Breast epithelium (tissue), 4 donors: ENCODE measurements at regions not wholly inside any gene's neighbourhood (a gene's known extent, or its start where the extent isn't known, plus 50 kb on each side); places are given as distances from the start of the nearest gene placed in this dataset.

Experiments used
- DNase-seq, 2 donors: peaks; one replicate each; pipeline ENCODE4 v3.0.0-alpha.2; 2019; ENCODE audit warnings: low spot score in 2 of 2
- H3K27ac ChIP-seq, 2 donors: fragments of 200-600 bp; sonication (generic) in 1 of 2; one replicate each; pipeline ENCODE4 v1.5.1; 2016 to 2019; ENCODE audit warnings: mild to moderate bottlenecking in 1 of 2
- H3K27me3 ChIP-seq, 2 donors: fragments of 200-600 bp; sonication (generic) in 1 of 2; one replicate each; pipeline versions ENCODE4 v1.5.1 to v1.6.0; 2017 to 2019; ENCODE audit warnings: control low read depth in 1 of 2, mild to moderate bottlenecking in 1 of 2
- H3K36me3 ChIP-seq: fragments of 200-600 bp; one replicate; pipeline ENCODE4 v1.5.1; 2019
- H3K4me1 ChIP-seq, 2 donors: fragments of 200-600 bp; sonication (generic); one replicate each; pipeline ENCODE4 v1.5.1; 2016 to 2019; ENCODE audit warnings: control low read depth in 1 of 2
- H3K4me3 ChIP-seq, 3 donors: fragments of 200-600 bp; sonication (generic); 1 replicate in 2 of 3; 2 replicates in 1 of 3; pipeline ENCODE4 v1.5.1; 2016 to 2019; ENCODE audit warnings: mild to moderate bottlenecking in 3 of 3, moderate library complexity in 2 of 3
- H3K9me3 ChIP-seq, 2 donors: fragments of 200-600 bp; sonication (generic) in 1 of 2; one replicate each; pipeline ENCODE4 v1.5.1; 2016 to 2019; ENCODE audit warnings: control low read depth in 1 of 2
- POLR2A ChIP-seq: fragments of 450-650 bp; IDR thresholded peaks from one replicate; pipeline ENCODE4 v1.6.1; 2016; ENCODE audit warnings: antibody characterized with exemption, mild to moderate bottlenecking, moderate library complexity
- POLR2AphosphoS5 ChIP-seq, 3 donors: sonication (generic); formaldehyde crosslinking; IDR thresholded peaks; one replicate each; pipeline ENCODE4 v1.6.1; 2017; ENCODE audit warnings: antibody characterized with exemption in 3 of 3
- intact Hi-C: fragments of 100-400 bp; cut with DNase I; formaldehyde crosslinking; loops from one replicate; pipeline ENCODE4 v1.15.1; 2023; ENCODE audit warnings: low total_unique reads
- TF ChIP-seq, protein P1 (sequence below), 3 donors: fragments of 450-650 bp; IDR thresholded peaks; one replicate each; pipeline ENCODE4 v1.5.1; 2016 to 2017; ENCODE audit warnings: antibody characterized with exemption in 3 of 3, mild to moderate bottlenecking in 3 of 3, moderate library complexity in 3 of 3

- Histone ChIP-seq H3K27ac (no peak overlapping the region), H3K36me3 (no peaks in the 10 kb centered on the region), H3K27me3 (peaks cover 0 to 8% of the 10 kb centered on the region in 2 donors), H3K4me3 (no peak overlapping the region), H3K4me1 (no peaks in the 10 kb centered on the region), H3K9me3 (peaks cover 3 to 12% of the 10 kb centered on the region in 2 donors)
- DNase-seq: no peak
- intact Hi-C loops: no loop called here
- TF ChIP-seq POLR2AphosphoS5 (IDR thresholded peaks at IDR 0.05) (no peak), POLR2A (no peak)
- TF ChIP-seq, protein P1, sequence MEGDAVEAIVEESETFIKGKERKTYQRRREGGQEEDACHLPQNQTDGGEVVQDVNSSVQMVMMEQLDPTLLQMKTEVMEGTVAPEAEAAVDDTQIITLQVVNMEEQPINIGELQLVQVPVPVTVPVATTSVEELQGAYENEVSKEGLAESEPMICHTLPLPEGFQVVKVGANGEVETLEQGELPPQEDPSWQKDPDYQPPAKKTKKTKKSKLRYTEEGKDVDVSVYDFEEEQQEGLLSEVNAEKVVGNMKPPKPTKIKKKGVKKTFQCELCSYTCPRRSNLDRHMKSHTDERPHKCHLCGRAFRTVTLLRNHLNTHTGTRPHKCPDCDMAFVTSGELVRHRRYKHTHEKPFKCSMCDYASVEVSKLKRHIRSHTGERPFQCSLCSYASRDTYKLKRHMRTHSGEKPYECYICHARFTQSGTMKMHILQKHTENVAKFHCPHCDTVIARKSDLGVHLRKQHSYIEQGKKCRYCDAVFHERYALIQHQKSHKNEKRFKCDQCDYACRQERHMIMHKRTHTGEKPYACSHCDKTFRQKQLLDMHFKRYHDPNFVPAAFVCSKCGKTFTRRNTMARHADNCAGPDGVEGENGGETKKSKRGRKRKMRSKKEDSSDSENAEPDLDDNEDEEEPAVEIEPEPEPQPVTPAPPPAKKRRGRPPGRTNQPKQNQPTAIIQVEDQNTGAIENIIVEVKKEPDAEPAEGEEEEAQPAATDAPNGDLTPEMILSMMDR (IDR thresholded peaks at IDR 0.05): no peak
Observed at GRCh38 chr7:155173905-155174304, 103.8 kb downstream of the HTR5A start.

DNA sequence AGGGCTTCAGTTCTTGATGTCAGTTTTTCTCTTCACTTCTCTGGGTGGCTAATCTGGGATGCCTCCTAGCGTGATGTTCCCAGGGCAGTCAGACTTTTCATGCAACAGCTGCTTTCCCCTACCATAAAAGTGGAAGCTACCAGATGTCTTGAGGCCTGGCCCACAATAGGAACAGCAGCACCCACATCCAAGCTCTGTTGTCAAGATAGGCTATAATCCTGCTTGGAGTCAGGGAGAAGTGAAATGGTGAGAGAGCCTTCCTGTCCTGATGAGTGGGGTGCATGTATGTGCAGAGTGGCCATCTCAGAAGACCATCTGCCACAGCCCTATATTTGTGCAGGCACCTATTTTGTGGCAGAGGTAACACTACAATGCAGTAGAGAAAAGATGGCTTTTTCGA lies 108.0 kb downstream of the HTR5A start:
- intact Hi-C loops: loop anchor here (5.0 kb wide), 1 partner anchor 826 kb away; no protein-coding TSS in a partner anchor
- Histone ChIP-seq H3K4me3 (no peak overlapping the region), H3K36me3 (no peaks in the 10 kb centered on the region), H3K27me3 (no peaks in the 10 kb centered on the region), H3K4me1 (no peaks in the 10 kb centered on the region), H3K9me3 (peaks cover 3 to 12% of the 10 kb centered on the region in 2 donors), H3K27ac (no peak overlapping the region)
- TF ChIP-seq, protein P1 (IDR thresholded peaks at IDR 0.05): no peak
- TF ChIP-seq POLR2AphosphoS5 (IDR thresholded peaks at IDR 0.05) (no peak), POLR2A (no peak)
- DNase-seq: no peak

DNA sequence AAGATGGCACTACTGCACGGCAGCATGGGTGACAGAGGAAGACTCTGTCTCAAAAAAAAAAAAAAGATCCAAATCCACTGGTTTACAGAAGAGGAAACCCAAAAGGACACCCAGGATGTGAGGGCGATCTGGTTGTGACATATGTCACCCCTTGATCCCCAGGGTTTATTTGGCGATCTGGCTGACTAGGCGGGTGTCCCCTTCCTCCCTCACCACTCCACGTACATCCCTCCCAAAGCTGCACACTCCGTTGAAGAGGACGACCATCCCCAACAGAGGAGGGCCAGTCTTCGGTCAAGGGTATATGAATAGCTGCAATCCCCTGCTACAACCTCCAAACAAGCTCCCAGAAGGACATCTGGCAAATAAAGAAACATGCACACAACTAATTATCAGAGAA lies 111.6 kb downstream of the HTR5A start:
- H3K36me3 ChIP-seq: no peaks in the 10 kb centered on the region
- no peak for DNase-seq
- no peak for TF ChIP-seq POLR2A
- TF ChIP-seq, protein P1 (IDR thresholded peaks at IDR 0.05): no peak
- TF ChIP-seq POLR2AphosphoS5 (IDR thresholded peaks at IDR 0.05): no peak
- peaks cover 0 to 4% of the 10 kb centered on the region in 2 donors for H3K27me3 ChIP-seq
- H3K4me3 ChIP-seq: no peak overlapping the region
- H3K27ac ChIP-seq: no peak overlapping the region
- no peaks in the 10 kb centered on the region for H3K4me1 ChIP-seq
- peaks cover 20 to 44% of the 10 kb centered on the region in 2 donors for H3K9me3 ChIP-seq
- intact Hi-C loops: loop anchor here (10.0 kb wide), 1 partner anchor 173 kb away; no protein-coding TSS in a partner anchor

DNA sequence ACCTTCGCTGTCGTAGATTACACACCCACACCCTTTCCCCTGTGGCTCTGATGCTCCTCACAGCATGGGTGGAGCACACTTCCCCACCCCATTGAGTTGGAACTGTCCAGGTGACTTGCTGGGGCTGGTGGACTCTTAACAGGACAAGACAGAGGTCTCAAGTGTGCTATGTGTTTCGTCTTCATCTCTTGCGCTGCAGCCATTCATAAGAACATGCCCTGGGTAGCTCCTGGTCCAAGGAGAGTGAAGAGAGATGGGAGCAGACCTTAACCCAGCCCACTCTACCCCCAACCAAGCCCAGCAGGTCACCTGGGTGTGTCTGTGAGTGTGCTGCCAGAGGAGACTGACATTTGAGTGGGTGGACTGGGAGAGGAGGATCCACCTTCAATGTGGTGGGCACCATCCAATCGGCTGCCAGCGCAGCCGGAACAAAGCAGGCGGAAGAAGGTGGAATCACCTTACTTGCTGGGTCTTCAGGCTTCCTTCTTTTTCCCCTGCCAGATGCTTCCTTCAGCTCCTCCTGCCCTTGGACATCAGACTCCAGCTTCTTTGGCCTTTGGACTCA lies 112.4 kb downstream of the HTR5A start:
- TF ChIP-seq, protein P1 (IDR thresholded peaks at IDR 0.05): no peak
- no peak for TF ChIP-seq POLR2AphosphoS5 (IDR thresholded peaks at IDR 0.05)
- no peak for TF ChIP-seq POLR2A
- peaks cover 0 to 4% of the 10 kb centered on the region in 2 donors for H3K27me3 ChIP-seq
- no peak overlapping the region for H3K4me3 ChIP-seq
- DNase-seq: no peak
- H3K27ac ChIP-seq: no peak overlapping the region
- peaks cover 20 to 39% of the 10 kb centered on the region in 2 donors for H3K9me3 ChIP-seq
- intact Hi-C loops: loop anchor here (10.0 kb wide), 1 partner anchor 172 kb away; no protein-coding TSS in a partner anchor
- no peaks in the 10 kb centered on the region for H3K4me1 ChIP-seq
- H3K36me3 ChIP-seq: no peaks in the 10 kb centered on the region

GRCh38 chr7:155183655-155184054 lies 113.5 kb downstream of the HTR5A start:
- no peak overlapping the region for H3K27ac ChIP-seq
- no peak overlapping the region for H3K4me3 ChIP-seq
- no peaks in the 10 kb centered on the region for H3K36me3 ChIP-seq
- H3K27me3 ChIP-seq: peaks cover 0 to 4% of the 10 kb centered on the region in 2 donors
- no peaks in the 10 kb centered on the region for H3K4me1 ChIP-seq
- no peak for TF ChIP-seq POLR2AphosphoS5 (IDR thresholded peaks at IDR 0.05)
- TF ChIP-seq, protein P1 (IDR thresholded peaks at IDR 0.05): no peak
- no peak for TF ChIP-seq POLR2A
- intact Hi-C loops: loop anchor here (2.0 to 10.0 kb wide), 2 partner anchors 23 to 171 kb away; no protein-coding TSS in a partner anchor
- DNase-seq: no peak
- H3K9me3 ChIP-seq: peaks cover 17 to 32% of the 10 kb centered on the region in 2 donors
